ENCODE measurements at regions not wholly inside any gene's neighbourhood (a gene's known extent, or its start where the extent isn't known, plus 50 kb on each side); places are given as distances from the start of the nearest gene placed in this dataset. TPM values are rescaled to one million over a fixed set of nuclear protein-coding genes. Genes with fewer than 3 reads are reported as not detected.
A peak's percentile ranks its signal among the peaks of the same experiment; 100 is the strongest.

DNA sequence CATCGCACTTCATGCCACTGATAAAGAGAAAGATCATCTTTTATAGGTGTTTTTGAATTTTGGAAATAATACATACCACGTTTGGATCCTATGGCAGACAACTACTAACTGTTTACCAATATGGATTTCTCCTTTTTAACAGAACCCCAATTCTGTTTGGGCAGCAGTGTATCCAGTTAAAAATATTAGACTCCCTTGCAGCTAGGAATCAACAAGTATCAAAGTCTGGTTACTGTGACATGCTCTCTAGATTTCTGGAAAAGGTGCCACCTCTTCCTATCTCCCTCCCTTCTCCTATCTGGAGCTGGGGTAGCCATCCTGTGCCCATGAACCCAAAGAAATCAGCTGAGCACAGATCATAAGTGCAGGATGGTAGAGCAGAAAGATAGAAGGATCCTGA is 54.1 kb upstream of the DTNBP1 start:
- no peak for DNase-seq

DNA sequence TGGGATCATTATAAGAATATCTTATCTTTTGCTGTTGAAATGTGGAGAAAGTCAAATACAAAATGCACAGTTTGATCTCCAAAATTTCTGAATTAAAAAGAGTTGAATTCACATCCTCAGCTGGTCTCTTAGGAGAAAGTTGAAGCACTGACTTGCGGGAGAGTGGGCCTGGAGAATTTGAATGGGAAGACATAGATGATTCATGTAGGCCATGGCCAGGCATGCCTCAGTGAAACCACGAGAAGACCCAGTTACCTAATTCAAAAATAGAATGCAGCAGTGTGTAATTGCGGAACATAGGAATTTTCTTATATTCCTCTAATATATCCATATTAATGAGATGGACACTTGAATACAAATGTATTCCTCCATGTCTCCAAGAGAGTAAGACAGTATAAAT is 53.0 kb upstream of the DTNBP1 start:
- DNase-seq, result no peak

GRCh38 chr6:15715060-15715459 is 52.2 kb upstream of the DTNBP1 start:
- DNase-seq, result no peak

GRCh38 chr6:15714658-15715057 is 51.8 kb upstream of the DTNBP1 start:
- DNase-seq, result no peak

- no peak for DNase-seq
Measured at GRCh38 chr6:15713325-15713724, 50.5 kb upstream of the DTNBP1 start.

- peak; percentile 65 for DNase-seq
Measured at GRCh38 chr6:15712797-15713196, 50.0 kb upstream of the DTNBP1 start.

Small RNAs in the stretch of these regions (small RNA-seq; reads per million reads assigned to genes)
- not detected for gene AL365265.1 (ENCODE audit: low replicate concordance)
